B cell (primary cell): ENCODE measurements at regions not wholly inside any gene's neighbourhood (a gene's known extent, or its start where the extent isn't known, plus 50 kb on each side); places are given as distances from the start of the nearest gene placed in this dataset.

Source experiments
- ATAC-seq: fragments of 200-7000 bp; cut with Tn5 transposase; one replicate; pipeline ENCODE4 v1.10.0; 2021; ENCODE audit warnings: low read depth, mild to moderate bottlenecking, moderate number of reproducible peaks, moderate library complexity
- CTCF ChIA-PET: fragments of 350-600 bp; sonication (Branson Sonifier 250); formaldehyde crosslinking; loops from one replicate; lab custom pipeline; 2021; ENCODE audit warnings: antibody characterized with exemption, inconsistent platforms; lab: Charles Lee
- POLR2A ChIA-PET: fragments of 350-600 bp; sonication (Branson Sonifier 250); formaldehyde crosslinking; loops from one replicate; lab custom pipeline; 2021; ENCODE audit warnings: antibody characterized with exemption; lab: Charles Lee
- DNase-seq: peaks from one replicate; pipeline ENCODE4 v3.0.0; 2013
- H2AFZ ChIP-seq: 2 replicates; pipeline ENCODE4 v1.6.1; 2012; ENCODE audit warnings: mild to moderate bottlenecking, low read depth, low read length; ENCODE audit not compliant: insufficient read depth, poor library complexity, severe bottlenecking
- H3K27ac ChIP-seq, 2 donors: 1 replicate in 1 of 2; 2 replicates in 1 of 2; pipeline ENCODE4 v1.5.1; 2012 to 2013; ENCODE audit warnings: low read length in 2 of 2, mild to moderate bottlenecking in 2 of 2, moderate library complexity in 1 of 2
- H3K27me3 ChIP-seq, 4 experiments: fragments of 200-600 bp in 1 of 4; sonication (generic) in 1 of 4; replicated peaks in 1 of 4; 1 replicate in 2 of 4; 2 replicates in 2 of 4; pipeline versions ENCODE4 v1.6.1 to v1.7.0; 2013 to 2016; ENCODE audit warnings: low read length in 3 of 4, mild to moderate bottlenecking in 2 of 4, mixed read lengths in 1 of 4, moderate library complexity in 1 of 4; ENCODE audit not compliant: insufficient read depth in 4 of 4, control insufficient read depth in 3 of 4; ENCODE audit errors: control extremely low read depth in 1 of 4
- H3K36me3 ChIP-seq, 2 experiments: replicated peaks in 1 of 2; 1 replicate in 1 of 2; 2 replicates in 1 of 2; pipeline versions ENCODE4 v1.6.1 to v1.7.1; 2013; ENCODE audit warnings: low read length in 1 of 2; ENCODE audit not compliant: insufficient read depth in 2 of 2, control insufficient read depth in 1 of 2; ENCODE audit errors: control extremely low read depth in 1 of 2, extremely low read depth in 1 of 2
- H3K4me1 ChIP-seq, 2 donors: fragments of 200-600 bp in 1 of 2; sonication (generic) in 1 of 2; 1 replicate in 1 of 2; 2 replicates in 1 of 2; pipeline versions ENCODE4 v1.5.1 to v1.6.1; 2013 to 2017; ENCODE audit warnings: low read length in 2 of 2; ENCODE audit not compliant: control insufficient read depth in 2 of 2, insufficient read depth in 2 of 2
- H3K4me2 ChIP-seq: replicated peaks from 2 replicates; pipeline ENCODE3; 2012; ENCODE audit warnings: mild to moderate bottlenecking, low read depth, low read length; ENCODE audit not compliant: poor library complexity, severe bottlenecking
- H3K4me3 ChIP-seq, 5 experiments: fragments of 200-600 bp in 1 of 5; sonication (generic) in 1 of 5; 1 replicate in 3 of 5; 2 replicates in 2 of 5; pipeline versions ENCODE4 v1.5.1 to v1.7.0; 2011 to 2016; ENCODE audit warnings: low read length in 4 of 5, mild to moderate bottlenecking in 4 of 5, low read depth in 2 of 5, control low read depth in 1 of 5, moderate library complexity in 1 of 5; ENCODE audit not compliant: insufficient read depth in 1 of 5; ENCODE audit errors: control extremely low read depth in 1 of 5, extremely low read depth in 1 of 5
- H3K79me2 ChIP-seq: fragments of 200-600 bp; sonication (generic); one replicate; pipeline ENCODE4 v1.6.0; 2016; ENCODE audit warnings: low read length; ENCODE audit not compliant: control insufficient read depth, insufficient read depth
- H3K9ac ChIP-seq: fragments of 200-600 bp; sonication (generic); 2 replicates; pipeline ENCODE4 v1.6.1; 2017; ENCODE audit warnings: mild to moderate bottlenecking, low read length, moderate library complexity
- H3K9me3 ChIP-seq, 3 donors: one replicate each; pipeline versions ENCODE4 v1.6.1 to v1.7.1; 2013; ENCODE audit warnings: low read length in 2 of 3; ENCODE audit not compliant: control insufficient read depth in 2 of 3, insufficient read depth in 1 of 3; ENCODE audit errors: control extremely low read depth in 1 of 3
- H4K20me1 ChIP-seq: 2 replicates; pipeline ENCODE4 v1.6.0; 2012; ENCODE audit warnings: mild to moderate bottlenecking, low read length; ENCODE audit not compliant: insufficient read depth, control insufficient read depth, poor library complexity, severe bottlenecking
- H3K27ac Mint-ChIP-seq: one replicate; pipeline ENCODE4 v1.8.0; 2021; ENCODE audit warnings: mixed read lengths
- H3K27me3 Mint-ChIP-seq: one replicate; pipeline ENCODE4 v1.8.0; 2021; ENCODE audit warnings: mixed read lengths
- H3K4me1 Mint-ChIP-seq: one replicate; pipeline ENCODE4 v1.8.0; 2021; ENCODE audit warnings: mixed read lengths
- H3K4me3 Mint-ChIP-seq: one replicate; pipeline ENCODE4 v1.8.0; 2021; ENCODE audit warnings: mixed read lengths
- H3K9me3 Mint-ChIP-seq: one replicate; pipeline ENCODE4 v1.8.0; 2022; ENCODE audit warnings: mixed read lengths; ENCODE audit not compliant: insufficient read depth
- CTCF ChIP-seq: fragments of 200-600 bp; IDR thresholded peaks from one replicate; pipeline ENCODE4 v1.8.0; 2022; ENCODE audit warnings: antibody characterized with exemption, mild to moderate bottlenecking
- EZH2 ChIP-seq: IDR thresholded peaks from 2 replicates; pipeline ENCODE4 v1.6.1; 2012; ENCODE audit warnings: borderline replicate concordance, low read depth, mild to moderate bottlenecking, moderate library complexity, low read length; ENCODE audit not compliant: insufficient read depth, poor library complexity, severe bottlenecking
- WGBS: methylation state at CpG from one replicate; pipeline ENCODE4 v1.1.5; 2013; ENCODE audit warnings: missing lambda C conversion rate; ENCODE audit not compliant: insufficient coverage; 5-methylcytosine and 5-hydroxymethylcytosine counted together
- intact Hi-C: fragments of 100-400 bp; cut with micrococcal nuclease; formaldehyde crosslinking; loops from one replicate; pipeline ENCODE4 v1.10.0; 2022

- Histone ChIP-seq H3K36me3 (no peaks in the 10 kb centered on the region), H3K4me2 (no peak overlapping the region), H3K79me2 (no peaks in the 10 kb centered on the region), H4K20me1 (no peaks in the 10 kb centered on the region), H3K9ac (no peak overlapping the region), H2AFZ (no peak overlapping the region), H3K27me3 (peaks cover 0 to 14% (median 0%) of the 10 kb centered on the region in 4 experiments), H3K4me3 (no peak overlapping the region), H3K27ac (no peak overlapping the region), H3K4me1 (no peaks in the 10 kb centered on the region), H3K9me3 (peaks cover 0 to 4% (median 1%) of the 10 kb centered on the region in 3 donors)
- Mint-ChIP-seq H3K4me3 (no peak overlapping the region), H3K9me3 (no peaks in the 10 kb centered on the region), H3K4me1 (no peaks in the 10 kb centered on the region), H3K27ac (no peak overlapping the region), H3K27me3 (peaks cover 44% of the 10 kb centered on the region)
- CTCF ChIA-PET, result no interaction called here
- no peak for TF ChIP-seq EZH2
- TF ChIP-seq CTCF, result no peak
- no peak for ATAC-seq
- POLR2A ChIA-PET, result no interaction called here
- intact Hi-C loops, result no loop called here
- WGBS, result no CpG with 5 or more reads among the region's 2 CpGs
- no peak for DNase-seq
Observed at GRCh38 chr20:48170625-48171024, 385.3 kb upstream of the SULF2 start.

GRCh38 chr20:48169650-48170225 lies 384.5 kb upstream of the SULF2 start:
- Histone ChIP-seq H3K4me1 (no peaks in the 10 kb centered on the region), H3K79me2 (no peaks in the 10 kb centered on the region), H3K27me3 (peaks cover 0 to 14% (median 0%) of the 10 kb centered on the region in 4 experiments), H3K27ac (no peak overlapping the region), H4K20me1 (no peaks in the 10 kb centered on the region), H2AFZ (no peak overlapping the region), H3K36me3 (no peaks in the 10 kb centered on the region), H3K9me3 (peaks cover 0 to 4% (median 1%) of the 10 kb centered on the region in 3 donors), H3K9ac (no peak overlapping the region), H3K4me2 (no peak overlapping the region), H3K4me3 (no peak overlapping the region)
- Mint-ChIP-seq H3K27ac (no peak overlapping the region), H3K4me3 (no peak overlapping the region), H3K27me3 (peaks cover 53% of the 10 kb centered on the region), H3K9me3 (no peaks in the 10 kb centered on the region), H3K4me1 (no peaks in the 10 kb centered on the region)
- 86% methylated on average over 13 of the region's 15 CpGs for WGBS
- DNase-seq (no peak), ATAC-seq (no peak)
- POLR2A ChIA-PET, result no interaction called here
- no peak for TF ChIP-seq CTCF
- TF ChIP-seq EZH2, result no peak
- CTCF ChIA-PET, result interaction anchor here (0.6 kb wide), 1 partner anchor 56 kb away, joined by 3 read pairs; no protein-coding TSS in a partner anchor
- intact Hi-C loops, result no loop called here
